BE2C (cell line): ENCODE measurements at regions not wholly inside any gene's neighbourhood (a gene's known extent, or its start where the extent isn't known, plus 50 kb on each side); places are given as distances from the start of the nearest gene placed in this dataset.

Experiments used
- DNase-seq: peaks from one replicate; pipeline ENCODE4 v3.0.0-alpha.2; 2020
- H3K27me3 ChIP-seq: fragments of 250-450 bp; sonication (Bioruptor Pico); 2 replicates; pipeline ENCODE4 v1.5.1; 2020; ENCODE audit warnings: mild to moderate bottlenecking
- H3K36me3 ChIP-seq: fragments of 250-450 bp; sonication (Bioruptor Pico); 2 replicates; pipeline ENCODE4 v1.5.1; 2020; ENCODE audit warnings: mild to moderate bottlenecking
- H3K4me1 ChIP-seq: fragments of 250-450 bp; sonication (Bioruptor Pico); 2 replicates; pipeline ENCODE4 v1.5.1; 2020
- H3K4me3 ChIP-seq: 2 replicates; pipeline ENCODE4 v1.5.1; 2011; ENCODE audit warnings: low read depth, low read length
- H3K9me3 ChIP-seq: fragments of 250-450 bp; sonication (Bioruptor Pico); 2 replicates; pipeline ENCODE4 v1.5.1; 2020
- TF ChIP-seq, protein P1 (sequence below): IDR thresholded peaks from 2 replicates; pipeline ENCODE4 v1.5.1; 2012; ENCODE audit warnings: mild to moderate bottlenecking, low read depth, low read length

- H3K9me3 ChIP-seq = no peaks in the 10 kb centered on the region
- H3K4me3 ChIP-seq = no peak overlapping the region
- H3K27me3 ChIP-seq = no peaks in the 10 kb centered on the region
- TF ChIP-seq, protein P1, sequence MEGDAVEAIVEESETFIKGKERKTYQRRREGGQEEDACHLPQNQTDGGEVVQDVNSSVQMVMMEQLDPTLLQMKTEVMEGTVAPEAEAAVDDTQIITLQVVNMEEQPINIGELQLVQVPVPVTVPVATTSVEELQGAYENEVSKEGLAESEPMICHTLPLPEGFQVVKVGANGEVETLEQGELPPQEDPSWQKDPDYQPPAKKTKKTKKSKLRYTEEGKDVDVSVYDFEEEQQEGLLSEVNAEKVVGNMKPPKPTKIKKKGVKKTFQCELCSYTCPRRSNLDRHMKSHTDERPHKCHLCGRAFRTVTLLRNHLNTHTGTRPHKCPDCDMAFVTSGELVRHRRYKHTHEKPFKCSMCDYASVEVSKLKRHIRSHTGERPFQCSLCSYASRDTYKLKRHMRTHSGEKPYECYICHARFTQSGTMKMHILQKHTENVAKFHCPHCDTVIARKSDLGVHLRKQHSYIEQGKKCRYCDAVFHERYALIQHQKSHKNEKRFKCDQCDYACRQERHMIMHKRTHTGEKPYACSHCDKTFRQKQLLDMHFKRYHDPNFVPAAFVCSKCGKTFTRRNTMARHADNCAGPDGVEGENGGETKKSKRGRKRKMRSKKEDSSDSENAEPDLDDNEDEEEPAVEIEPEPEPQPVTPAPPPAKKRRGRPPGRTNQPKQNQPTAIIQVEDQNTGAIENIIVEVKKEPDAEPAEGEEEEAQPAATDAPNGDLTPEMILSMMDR = no peak
- H3K36me3 ChIP-seq = no peaks in the 10 kb centered on the region
- no peak for DNase-seq
- no peaks in the 10 kb centered on the region for H3K4me1 ChIP-seq
Measured at GRCh38 chr6:56005426-56005825, 130.0 kb upstream of the BMP5 start.

DNA sequence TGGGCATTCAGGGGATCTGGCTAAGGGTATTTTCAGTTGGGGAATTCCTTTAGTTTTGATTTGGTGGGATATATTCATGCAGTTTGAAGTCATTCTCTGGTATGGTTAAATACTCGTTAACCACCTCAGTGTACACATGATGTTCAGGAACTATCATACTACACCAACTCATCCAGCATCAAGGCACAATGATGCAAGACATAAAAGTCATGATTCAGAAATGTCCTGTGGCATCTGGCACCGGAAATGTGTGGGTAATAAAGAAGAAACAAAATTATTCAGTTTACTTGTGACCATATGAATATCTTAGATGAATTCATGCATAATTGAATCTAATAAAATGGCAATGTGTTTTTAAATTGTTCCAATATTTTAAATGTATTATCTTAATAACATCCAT is 129.0 kb upstream of the BMP5 start:
- TF ChIP-seq, protein P1 = no peak
- Histone ChIP-seq H3K27me3 (no peaks in the 10 kb centered on the region), H3K4me3 (no peak overlapping the region), H3K9me3 (no peaks in the 10 kb centered on the region), H3K36me3 (no peaks in the 10 kb centered on the region), H3K4me1 (no peaks in the 10 kb centered on the region)
- DNase-seq = no peak

DNA sequence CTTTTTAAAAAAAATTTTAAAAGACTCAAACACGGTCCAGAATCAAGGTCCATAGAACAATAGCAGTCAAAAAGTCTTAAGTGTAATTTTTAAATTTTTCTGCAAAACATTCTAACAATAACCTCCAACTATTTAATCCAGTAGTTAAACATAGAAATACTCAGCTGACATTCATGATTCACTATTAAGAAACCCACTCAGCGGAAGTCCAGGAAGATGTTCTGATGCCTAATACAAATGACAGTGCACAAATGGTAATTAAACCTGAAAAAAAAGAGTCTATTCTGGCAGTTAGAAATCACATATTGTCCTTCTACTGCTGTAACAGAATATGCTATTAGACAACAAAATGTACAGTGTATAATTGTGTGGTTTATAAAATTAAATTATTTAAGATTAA is 128.2 kb upstream of the BMP5 start:
- no peak for DNase-seq
- H3K4me1 ChIP-seq = no peaks in the 10 kb centered on the region
- TF ChIP-seq, protein P1 = no peak
- H3K4me3 ChIP-seq = no peak overlapping the region
- no peaks in the 10 kb centered on the region for H3K9me3 ChIP-seq
- no peaks in the 10 kb centered on the region for H3K36me3 ChIP-seq
- no peaks in the 10 kb centered on the region for H3K27me3 ChIP-seq

GRCh38 chr6:56002336-56002735 is 126.9 kb upstream of the BMP5 start:
- TF ChIP-seq, protein P1 = no peak
- no peaks in the 10 kb centered on the region for H3K4me1 ChIP-seq
- no peaks in the 10 kb centered on the region for H3K36me3 ChIP-seq
- no peak overlapping the region for H3K4me3 ChIP-seq
- DNase-seq = no peak
- no peaks in the 10 kb centered on the region for H3K9me3 ChIP-seq
- no peaks in the 10 kb centered on the region for H3K27me3 ChIP-seq

GRCh38 chr6:55998576-55998975 is 123.2 kb upstream of the BMP5 start:
- DNase-seq = no peak
- H3K4me3 ChIP-seq = no peak overlapping the region
- TF ChIP-seq, protein P1 = no peak
- H3K36me3 ChIP-seq = no peaks in the 10 kb centered on the region
- no peaks in the 10 kb centered on the region for H3K9me3 ChIP-seq
- H3K27me3 ChIP-seq = no peaks in the 10 kb centered on the region
- H3K4me1 ChIP-seq = no peaks in the 10 kb centered on the region

- Histone ChIP-seq H3K27me3 (no peaks in the 10 kb centered on the region), H3K36me3 (no peaks in the 10 kb centered on the region), H3K4me3 (no peak overlapping the region), H3K9me3 (no peaks in the 10 kb centered on the region), H3K4me1 (no peaks in the 10 kb centered on the region)
- TF ChIP-seq, protein P1 = no peak
- no peak for DNase-seq
Measured at GRCh38 chr6:55997223-55997874, 122.0 kb upstream of the BMP5 start.
